ENCODE measurements at regions not wholly inside any gene's neighbourhood (a gene's known extent, or its start where the extent isn't known, plus 50 kb on each side); places are given as distances from the start of the nearest gene placed in this dataset.

DNA sequence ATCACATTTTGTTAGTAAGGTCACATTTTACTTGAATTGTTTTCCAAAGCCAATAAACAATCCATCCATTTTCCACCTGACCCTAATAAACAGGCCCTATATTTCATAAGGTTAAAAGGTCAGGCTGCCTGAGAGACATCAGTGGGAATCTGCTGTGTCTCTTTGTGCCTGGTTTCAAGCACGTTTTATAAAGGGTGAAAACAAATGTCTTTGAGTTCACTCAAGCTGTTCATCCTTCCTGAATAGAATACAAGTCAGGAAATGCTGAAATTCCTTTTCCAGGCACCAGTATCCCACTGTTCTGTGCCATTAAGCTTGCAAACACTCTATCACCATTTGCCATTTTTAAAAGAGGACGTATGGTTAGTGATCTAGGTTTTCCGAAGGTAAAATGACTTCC, 67.5 kb upstream of the SPATA13 start:
- Histone ChIP-seq H3K4me2 (no peak overlapping the region), H3K4me3 (no peak overlapping the region), H3K4me1 (peaks cover 9% of the 10 kb centered on the region; the same call in 2 of the 3 replicates), H3K9me3 (no peaks in the 10 kb centered on the region), H3K27ac (no peak overlapping the region)
- ChIA-PET CTCF (interaction anchor here (1.0 kb wide), 1 partner anchor 11 kb away, joined by 3 read pairs; no protein-coding TSS in a partner anchor), POLR2A (no interaction called here)
- FAIRE-seq: no peak
- no peak for DNase-seq (ENCODE audit: low read depth in 1 of 2, low spot score in 1 of 2)
- TF ChIP-seq FOSB (CRISPR knock-in tag; IDR thresholded peaks at IDR 0.05) (no peak), MAZ (IDR thresholded peaks at IDR 0.05; ENCODE audit: borderline replicate concordance, low read depth, low read length) (no peak), HEYL (CRISPR knock-in tag; IDR thresholded peaks at IDR 0.05) (no peak), NFE2L2 (conservative IDR thresholded peaks at IDR 0.05; ENCODE audit: low read length) (no peak), CBX8 (IDR thresholded peaks at IDR 0.05) (no peak), KDM5A (IDR thresholded peaks at IDR 0.05) (no peak), SMC3 (IDR thresholded peaks at IDR 0.05) (no peak), ZSCAN20 (CRISPR knock-in tag; IDR thresholded peaks at IDR 0.05) (no peak), GATA3 (IDR thresholded peaks at IDR 0.05; ENCODE audit: borderline replicate concordance) (no peak), SREBF2 (IDR thresholded peaks at IDR 0.05) (no peak), ZNF302 (CRISPR knock-in tag; IDR thresholded peaks at IDR 0.05) (no peak), ZC3H11A (IDR thresholded peaks at IDR 0.05) (no peak), RCOR1 (IDR thresholded peaks at IDR 0.05; ENCODE audit: low read depth, low read length) (no peak), BHLHE40 (IDR thresholded peaks at IDR 0.05; ENCODE audit: low read depth, low read length) (no peak), TP53 (CRISPR knock-in tag; IDR thresholded peaks at IDR 0.05) (no peak), FOSL2 (IDR thresholded peaks at IDR 0.05) (no peak), FOSL2 (CRISPR knock-in tag; IDR thresholded peaks at IDR 0.05) (no peak), RAD21 (conservative IDR thresholded peaks at IDR 0.05 in 1 of 2, IDR thresholded peaks at IDR 0.05 in 1 of 2) (no peak)
- TF ChIP-seq, protein P1, sequence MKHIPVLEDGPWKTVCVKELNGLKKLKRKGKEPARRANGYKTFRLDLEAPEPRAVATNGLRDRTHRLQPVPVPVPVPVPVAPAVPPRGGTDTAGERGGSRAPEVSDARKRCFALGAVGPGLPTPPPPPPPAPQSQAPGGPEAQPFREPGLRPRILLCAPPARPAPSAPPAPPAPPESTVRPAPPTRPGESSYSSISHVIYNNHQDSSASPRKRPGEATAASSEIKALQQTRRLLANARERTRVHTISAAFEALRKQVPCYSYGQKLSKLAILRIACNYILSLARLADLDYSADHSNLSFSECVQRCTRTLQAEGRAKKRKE (CRISPR knock-in tag; IDR thresholded peaks at IDR 0.05; ENCODE audit: low read depth): no peak
- TF ChIP-seq, protein P2, sequence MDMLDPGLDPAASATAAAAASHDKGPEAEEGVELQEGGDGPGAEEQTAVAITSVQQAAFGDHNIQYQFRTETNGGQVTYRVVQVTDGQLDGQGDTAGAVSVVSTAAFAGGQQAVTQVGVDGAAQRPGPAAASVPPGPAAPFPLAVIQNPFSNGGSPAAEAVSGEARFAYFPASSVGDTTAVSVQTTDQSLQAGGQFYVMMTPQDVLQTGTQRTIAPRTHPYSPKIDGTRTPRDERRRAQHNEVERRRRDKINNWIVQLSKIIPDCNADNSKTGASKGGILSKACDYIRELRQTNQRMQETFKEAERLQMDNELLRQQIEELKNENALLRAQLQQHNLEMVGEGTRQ (IDR thresholded peaks at IDR 0.05): no peak
- TF ChIP-seq, protein P3, sequence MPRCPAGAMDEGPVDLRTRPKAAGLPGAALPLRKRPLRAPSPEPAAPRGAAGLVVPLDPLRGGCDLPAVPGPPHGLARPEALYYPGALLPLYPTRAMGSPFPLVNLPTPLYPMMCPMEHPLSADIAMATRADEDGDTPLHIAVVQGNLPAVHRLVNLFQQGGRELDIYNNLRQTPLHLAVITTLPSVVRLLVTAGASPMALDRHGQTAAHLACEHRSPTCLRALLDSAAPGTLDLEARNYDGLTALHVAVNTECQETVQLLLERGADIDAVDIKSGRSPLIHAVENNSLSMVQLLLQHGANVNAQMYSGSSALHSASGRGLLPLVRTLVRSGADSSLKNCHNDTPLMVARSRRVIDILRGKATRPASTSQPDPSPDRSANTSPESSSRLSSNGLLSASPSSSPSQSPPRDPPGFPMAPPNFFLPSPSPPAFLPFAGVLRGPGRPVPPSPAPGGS (IDR thresholded peaks at IDR 0.05): no peak
- WGBS (ENCODE audit: missing lambda C conversion rate): 80% methylated on average over 3 of the region's 3 CpGs
- no peak for ATAC-seq

DNA sequence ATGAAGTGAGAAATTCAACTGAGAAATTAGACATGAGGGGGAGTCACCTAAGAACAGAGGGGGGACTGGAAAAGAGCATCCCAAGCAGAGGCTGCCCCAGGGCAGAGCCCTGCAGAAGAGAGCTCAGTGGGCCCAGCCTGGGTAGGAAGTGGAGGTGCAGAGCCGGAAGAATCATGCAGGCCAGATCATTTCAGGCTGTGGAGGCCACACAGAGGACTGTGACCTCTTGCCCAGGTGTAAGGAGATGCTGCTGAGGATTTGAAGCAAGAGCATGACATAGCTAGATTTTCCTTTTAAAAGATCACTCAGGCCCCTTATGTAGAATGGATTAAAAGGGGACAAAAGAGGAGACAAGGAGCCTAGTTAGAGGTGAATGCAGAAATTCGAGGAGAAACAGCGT, 63.9 kb upstream of the SPATA13 start:
- Histone ChIP-seq H3K4me1 (peaks cover 9% of the 10 kb centered on the region; the same call in 2 of the 3 replicates), H3K4me2 (0 out of 3 replicates have a peak overlapping the region, but pooled peaks have one; percentile 25), H3K4me3 (no peak overlapping the region), H3K9me3 (no peaks in the 10 kb centered on the region), H3K27ac (peak overlapping the region in 1 of 2 experiments; percentile 50; a peak in 1 of 6 replicates)
- DNase-seq (ENCODE audit: low read depth in 1 of 2, low spot score in 1 of 2) (no peak), ATAC-seq (no peak), FAIRE-seq (no peak)
- CTCF ChIA-PET: interaction anchor here (1.0 kb wide), 1 partner anchor 137 kb away, joined by 4 read pairs; no protein-coding TSS in a partner anchor
- 71% methylated on average over 3 of the region's 3 CpGs for WGBS (ENCODE audit: missing lambda C conversion rate)
- no peak for TF ChIP-seq RCOR1 (IDR thresholded peaks at IDR 0.05; ENCODE audit: low read depth, low read length)
- TF ChIP-seq ZNF302 (CRISPR knock-in tag; IDR thresholded peaks at IDR 0.05): no peak
- no peak for TF ChIP-seq RFX5 (IDR thresholded peaks at IDR 0.05)
- TF ChIP-seq ESRRA (IDR thresholded peaks at IDR 0.05; ENCODE audit: borderline replicate concordance, low read length): no peak
- TF ChIP-seq, protein P4, sequence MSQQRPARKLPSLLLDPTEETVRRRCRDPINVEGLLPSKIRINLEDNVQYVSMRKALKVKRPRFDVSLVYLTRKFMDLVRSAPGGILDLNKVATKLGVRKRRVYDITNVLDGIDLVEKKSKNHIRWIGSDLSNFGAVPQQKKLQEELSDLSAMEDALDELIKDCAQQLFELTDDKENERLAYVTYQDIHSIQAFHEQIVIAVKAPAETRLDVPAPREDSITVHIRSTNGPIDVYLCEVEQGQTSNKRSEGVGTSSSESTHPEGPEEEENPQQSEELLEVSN (IDR thresholded peaks at IDR 0.05; ENCODE audit: borderline replicate concordance, low read depth): no peak
- no peak for TF ChIP-seq SREBF2 (IDR thresholded peaks at IDR 0.05)
- TF ChIP-seq, protein P2 (IDR thresholded peaks at IDR 0.05): no peak
- TF ChIP-seq, protein P5, sequence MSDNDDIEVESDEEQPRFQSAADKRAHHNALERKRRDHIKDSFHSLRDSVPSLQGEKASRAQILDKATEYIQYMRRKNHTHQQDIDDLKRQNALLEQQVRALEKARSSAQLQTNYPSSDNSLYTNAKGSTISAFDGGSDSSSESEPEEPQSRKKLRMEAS (IDR thresholded peaks at IDR 0.05): no peak
- TF ChIP-seq HOXB5 (CRISPR knock-in tag; IDR thresholded peaks at IDR 0.05): no peak
- TF ChIP-seq RARB (CRISPR knock-in tag; IDR thresholded peaks at IDR 0.05): no peak
- TF ChIP-seq PBX3 (IDR thresholded peaks at IDR 0.05): no peak
- TF ChIP-seq KDM5A (IDR thresholded peaks at IDR 0.05): no peak
- TF ChIP-seq TP53 (CRISPR knock-in tag; IDR thresholded peaks at IDR 0.05): no peak
- POLR2A ChIA-PET: no interaction called here
